ENCODE measurements at regions not wholly inside any gene's neighbourhood (a gene's known extent, or its start where the extent isn't known, plus 50 kb on each side); places are given as distances from the start of the nearest gene placed in this dataset.

GRCh38 chr2:72004201-72004915 lies 143.3 kb downstream of the CYP26B1 start:
- DNase-seq (ENCODE audit: low spot score): no peak

GRCh38 chr2:72003796-72004195 lies 143.9 kb downstream of the CYP26B1 start:
- no peak for DNase-seq (ENCODE audit: low spot score)

GRCh38 chr2:72003124-72003523 lies 144.5 kb downstream of the CYP26B1 start:
- DNase-seq (ENCODE audit: low spot score): no peak

- DNase-seq (ENCODE audit: low spot score): no peak
Measured at GRCh38 chr2:72001937-72002690, 145.5 kb downstream of the CYP26B1 start.

- DNase-seq (ENCODE audit: low spot score): no peak
Measured at GRCh38 chr2:72000110-72000509, 147.6 kb downstream of the CYP26B1 start.

- no peak for DNase-seq (ENCODE audit: low spot score)
Measured at GRCh38 chr2:71999580-71999979, 148.1 kb downstream of the CYP26B1 start.

- no peak for DNase-seq (ENCODE audit: low spot score)
Measured at GRCh38 chr2:71997843-71998242, 149.8 kb downstream of the CYP26B1 start.

- DNase-seq (ENCODE audit: low spot score): no peak
Measured at GRCh38 chr2:71995067-71995665, 152.5 kb downstream of the CYP26B1 start.

GRCh38 chr2:71992036-71992435 lies 155.6 kb downstream of the CYP26B1 start:
- no peak for DNase-seq (ENCODE audit: low spot score)

GRCh38 chr2:71991397-71991796 lies 156.3 kb downstream of the CYP26B1 start:
- no peak for DNase-seq (ENCODE audit: low spot score)

GRCh38 chr2:71990826-71991225 lies 156.8 kb downstream of the CYP26B1 start:
- DNase-seq (ENCODE audit: low spot score): no peak

- no peak for DNase-seq (ENCODE audit: low spot score)
Measured at GRCh38 chr2:71990122-71990521, 157.5 kb downstream of the CYP26B1 start.

GRCh38 chr2:71989671-71990070 lies 158.0 kb downstream of the CYP26B1 start:
- DNase-seq (ENCODE audit: low spot score): no peak

GRCh38 chr2:71988170-71988569 lies 159.5 kb downstream of the CYP26B1 start:
- no peak for DNase-seq (ENCODE audit: low spot score)

- DNase-seq (ENCODE audit: low spot score): no peak
Measured at GRCh38 chr2:71976685-71977084, 171.0 kb downstream of the CYP26B1 start.

GRCh38 chr2:71974846-71975245 lies 172.8 kb downstream of the CYP26B1 start:
- no peak for DNase-seq (ENCODE audit: low spot score)

GRCh38 chr2:71971493-71971892 lies 176.2 kb downstream of the CYP26B1 start:
- DNase-seq (ENCODE audit: low spot score): no peak

- no peak for DNase-seq (ENCODE audit: low spot score)
Measured at GRCh38 chr2:71965530-71965929, 182.1 kb downstream of the CYP26B1 start.

GRCh38 chr2:71962911-71963694 lies 184.6 kb downstream of the CYP26B1 start:
- DNase-seq (ENCODE audit: low spot score): no peak

- DNase-seq (ENCODE audit: low spot score): no peak
Measured at GRCh38 chr2:71962350-71962749, 185.3 kb downstream of the CYP26B1 start.

- no peak for DNase-seq (ENCODE audit: low spot score)
Measured at GRCh38 chr2:71961289-71962027, 186.2 kb downstream of the CYP26B1 start.

GRCh38 chr2:71959494-71959893 lies 188.2 kb downstream of the CYP26B1 start:
- DNase-seq (ENCODE audit: low spot score): no peak

Measured in CD4-positive, alpha-beta T cell treated with Interleukin-2 at 100 ng/mL for 4 hours (primary cell).